NCI-H146 (cell line): ENCODE measurements at regions not wholly inside any gene's neighbourhood (a gene's known extent, or its start where the extent isn't known, plus 50 kb on each side); places are given as distances from the start of the nearest gene placed in this dataset.

Experiments used
- DNase-seq: peaks from one replicate; lab custom pipeline; 2025; lab: John Stamatoyannopoulos, UW

DNA sequence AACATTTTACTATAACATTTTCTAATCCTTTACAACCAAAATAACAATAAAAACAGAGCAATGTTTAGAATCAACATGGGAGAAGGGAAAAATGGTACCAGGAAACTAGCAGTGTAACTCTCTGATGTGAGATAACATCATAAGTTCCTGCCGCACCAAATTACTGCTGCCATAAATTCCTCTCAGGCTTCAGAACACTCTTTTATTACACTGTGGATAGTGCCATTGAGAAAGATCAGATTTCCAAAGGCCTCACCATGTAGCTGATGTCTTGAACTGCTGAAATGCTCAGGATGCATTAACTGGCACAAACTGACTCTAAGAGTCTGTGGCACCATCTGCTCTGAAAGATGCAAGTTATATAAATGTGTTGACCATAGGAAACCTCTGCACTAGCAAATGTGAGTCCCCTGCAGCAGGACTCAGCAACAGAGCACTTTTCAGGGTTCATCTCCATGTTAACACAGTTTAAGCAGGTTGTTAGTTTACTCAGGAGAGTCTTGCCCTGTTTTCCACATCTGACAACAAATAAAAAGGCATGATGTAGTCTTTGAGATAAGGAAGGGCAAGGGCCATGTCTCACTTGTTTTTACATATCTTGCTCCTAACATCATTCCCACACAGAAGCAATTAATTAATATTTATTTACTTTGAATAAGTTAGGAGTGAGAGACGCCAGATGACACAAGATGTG is 218.1 kb downstream of the CETN3 start:
- DNase-seq = no peak

GRCh38 chr5:90185897-90186468 is 223.6 kb downstream of the CETN3 start:
- no peak for DNase-seq

GRCh38 chr5:90184764-90185163 is 224.8 kb downstream of the CETN3 start:
- DNase-seq = no peak

DNA sequence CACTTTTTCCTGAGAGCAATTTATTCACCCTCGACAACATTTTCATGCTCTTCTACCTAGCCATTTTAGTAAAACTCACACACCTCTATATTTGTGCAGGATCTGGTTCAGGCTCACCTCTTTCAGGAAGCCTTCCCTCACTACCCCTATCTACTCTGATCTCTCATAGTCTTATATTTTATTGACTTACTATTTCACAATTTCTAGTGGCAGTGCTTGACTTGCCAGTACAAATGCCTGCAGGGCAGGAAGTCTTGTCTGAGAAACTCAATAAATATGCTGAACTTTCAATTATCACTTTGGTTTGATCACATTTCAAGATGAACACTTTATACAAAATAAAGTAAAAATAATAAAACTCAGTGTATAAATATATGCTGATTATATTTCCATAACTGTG is 226.8 kb downstream of the CETN3 start:
- DNase-seq = no peak

GRCh38 chr5:90174236-90174635 is 235.3 kb downstream of the CETN3 start:
- no peak for DNase-seq

- no peak for DNase-seq
Measured at GRCh38 chr5:90173299-90174030, 236.1 kb downstream of the CETN3 start.

DNA sequence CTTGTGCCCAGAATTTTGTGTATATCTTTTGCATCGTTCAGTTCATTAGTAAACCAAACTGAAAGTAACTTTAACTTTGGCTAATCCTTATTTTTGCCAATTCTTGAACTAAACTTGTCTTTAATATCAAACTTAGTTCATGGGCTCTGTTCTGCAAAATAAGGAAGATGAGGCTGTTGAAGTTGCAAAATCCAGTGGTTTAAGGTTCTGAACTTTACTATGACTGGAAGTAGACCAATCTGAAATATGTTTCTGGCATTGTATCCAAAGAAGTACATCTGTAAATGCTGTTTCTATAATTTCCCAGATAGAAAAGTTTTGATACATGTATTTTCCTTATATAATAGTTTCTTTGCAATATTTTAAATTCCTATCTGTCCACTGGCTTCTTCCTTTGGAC is 238.1 kb downstream of the CETN3 start:
- DNase-seq = no peak

GRCh38 chr5:90170261-90170660 is 239.3 kb downstream of the CETN3 start:
- DNase-seq = peak; percentile 66

GRCh38 chr5:90169078-90169477 is 240.5 kb downstream of the CETN3 start:
- DNase-seq = peak; percentile 38

GRCh38 chr5:90168399-90168798 is 241.2 kb downstream of the CETN3 start:
- no peak for DNase-seq

DNA sequence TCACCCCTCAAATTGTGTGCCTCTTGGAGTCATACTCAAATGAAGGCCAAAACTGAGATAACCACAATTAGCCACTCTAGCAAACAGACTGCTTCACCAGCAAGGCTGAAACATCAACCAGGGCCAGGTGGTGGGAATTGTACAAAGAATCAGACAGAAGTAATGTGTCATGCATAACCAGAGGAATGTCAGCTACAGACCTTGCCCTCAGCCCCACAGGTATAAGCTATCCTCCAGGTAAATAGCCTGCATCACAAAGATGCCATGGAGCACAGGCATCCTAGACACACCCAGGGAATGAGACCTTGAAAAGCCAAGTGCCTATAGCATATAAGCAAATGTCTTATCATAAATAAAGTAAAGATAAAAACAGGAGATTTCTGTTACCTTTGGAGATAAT is 242.7 kb downstream of the CETN3 start:
- DNase-seq = no peak

GRCh38 chr5:90162324-90162723 is 247.2 kb downstream of the CETN3 start:
- no peak for DNase-seq

DNA sequence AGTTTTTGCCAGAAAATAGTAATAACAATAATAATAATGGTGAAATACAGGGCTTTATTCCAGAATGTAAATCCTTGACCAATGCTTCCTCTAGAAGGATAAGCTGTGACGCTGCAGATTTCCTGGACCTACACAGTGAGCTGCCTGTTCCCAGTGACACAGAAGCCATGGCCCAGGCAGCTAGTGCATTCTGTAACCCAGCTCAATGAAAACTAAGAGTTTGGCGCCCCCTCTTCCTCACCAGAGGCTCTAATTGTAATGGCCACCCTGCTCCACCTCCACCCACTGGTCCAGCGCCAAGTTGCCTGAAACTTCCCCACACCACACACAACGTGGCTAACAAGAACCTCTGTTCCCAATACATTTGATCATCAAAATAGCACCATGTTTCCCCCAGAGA is 248.1 kb downstream of the CETN3 start:
- DNase-seq = peak; percentile 36

DNA sequence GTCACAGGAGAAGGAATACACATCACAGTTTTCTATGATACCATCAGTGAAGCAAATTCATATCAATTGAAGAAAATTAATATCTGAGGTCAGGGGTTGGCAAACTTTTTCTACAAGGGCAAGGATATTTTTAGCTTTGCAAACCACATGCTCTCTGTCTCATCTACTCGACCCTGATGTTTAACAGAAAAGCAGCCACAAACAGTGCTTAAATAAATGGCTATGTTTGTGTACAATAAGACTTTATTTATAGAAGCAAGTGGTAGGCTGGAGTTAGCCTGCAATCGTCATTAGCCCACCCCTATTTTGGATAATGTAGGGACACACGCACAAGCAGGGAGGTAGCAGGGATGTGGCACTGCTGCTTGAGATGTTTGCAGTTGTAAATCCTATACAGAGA is 251.4 kb downstream of the CETN3 start:
- no peak for DNase-seq

DNA sequence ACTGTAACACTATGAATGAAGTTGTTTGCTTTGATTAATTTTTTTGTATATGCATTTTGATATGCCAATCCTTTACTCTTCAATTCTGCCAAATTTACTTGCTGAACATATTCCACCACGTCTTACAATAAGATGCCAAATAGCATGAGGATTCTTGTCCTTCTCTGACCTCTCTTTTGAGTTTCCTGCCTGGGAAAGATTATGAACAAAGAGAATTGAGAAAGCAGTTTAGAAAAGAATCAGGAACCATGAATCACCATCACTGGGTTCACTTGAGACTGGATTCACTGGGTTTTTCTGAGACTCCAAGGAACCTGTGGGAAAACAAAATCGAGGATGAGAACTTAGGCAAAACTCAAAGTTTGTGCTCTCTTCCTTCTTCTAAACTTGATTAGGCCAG is 256.5 kb downstream of the CETN3 start:
- no peak for DNase-seq

GRCh38 chr5:90144625-90145327 is 264.8 kb downstream of the CETN3 start:
- no peak for DNase-seq

GRCh38 chr5:90142541-90142940 is 267.0 kb downstream of the CETN3 start:
- DNase-seq = peak; percentile 9

DNA sequence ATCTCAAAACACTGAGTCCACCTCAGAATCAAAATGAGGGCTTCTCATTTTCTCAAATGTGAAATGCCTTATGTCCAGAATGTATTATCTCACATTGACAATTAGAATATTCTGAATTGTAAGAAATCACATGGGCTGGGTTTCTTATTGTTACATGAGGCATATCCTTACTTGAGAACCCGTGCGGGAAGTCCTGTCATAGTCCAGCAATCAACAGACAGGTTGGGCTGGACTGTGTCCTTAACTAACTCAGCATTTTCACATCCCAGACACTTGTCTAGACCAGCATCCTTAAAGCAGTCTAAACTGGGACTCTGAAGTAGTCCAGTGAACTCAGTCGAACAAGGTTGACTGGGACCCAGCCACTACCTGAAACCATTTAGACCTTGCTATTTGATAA is 267.6 kb downstream of the CETN3 start:
- no peak for DNase-seq

- DNase-seq = no peak
Measured at GRCh38 chr5:90136952-90137528, 272.5 kb downstream of the CETN3 start.

- peak; percentile 50 for DNase-seq
Measured at GRCh38 chr5:90135779-90136378, 273.7 kb downstream of the CETN3 start.

GRCh38 chr5:90134892-90135291 is 274.7 kb downstream of the CETN3 start:
- no peak for DNase-seq

DNA sequence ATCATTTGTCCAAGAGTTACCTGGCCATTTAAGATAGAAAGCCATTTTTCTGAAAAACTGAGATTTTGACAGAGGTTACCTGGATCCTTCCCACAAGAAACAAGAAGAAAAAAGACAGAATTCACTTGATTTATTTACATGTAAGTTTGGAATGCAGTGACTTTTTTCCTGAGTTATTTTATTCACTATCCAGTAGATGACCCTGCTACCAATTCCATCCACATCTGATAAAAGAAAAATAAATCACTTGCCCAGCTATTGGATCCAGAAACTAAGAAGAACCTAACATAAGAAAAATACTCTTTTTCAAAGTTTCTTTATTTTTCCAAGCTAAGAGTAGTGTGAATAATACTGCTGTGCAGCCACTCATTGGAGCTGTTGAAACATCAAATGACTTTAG is 275.2 kb downstream of the CETN3 start:
- DNase-seq = no peak
